GM12891 (cell line): ENCODE measurements at regions not wholly inside any gene's neighbourhood (a gene's known extent, or its start where the extent isn't known, plus 50 kb on each side); places are given as distances from the start of the nearest gene placed in this dataset.

Source experiments
- POLR2A ChIP-seq: IDR thresholded peaks from 2 replicates; pipeline ENCODE4 v1.6.1; 2011; ENCODE audit warnings: low read depth, low read length, control low read depth
- POLR2AphosphoS5 ChIP-seq: IDR thresholded peaks from 2 replicates; pipeline ENCODE4 v1.6.1; 2011; ENCODE audit warnings: low read depth, low read length, control low read depth

DNA sequence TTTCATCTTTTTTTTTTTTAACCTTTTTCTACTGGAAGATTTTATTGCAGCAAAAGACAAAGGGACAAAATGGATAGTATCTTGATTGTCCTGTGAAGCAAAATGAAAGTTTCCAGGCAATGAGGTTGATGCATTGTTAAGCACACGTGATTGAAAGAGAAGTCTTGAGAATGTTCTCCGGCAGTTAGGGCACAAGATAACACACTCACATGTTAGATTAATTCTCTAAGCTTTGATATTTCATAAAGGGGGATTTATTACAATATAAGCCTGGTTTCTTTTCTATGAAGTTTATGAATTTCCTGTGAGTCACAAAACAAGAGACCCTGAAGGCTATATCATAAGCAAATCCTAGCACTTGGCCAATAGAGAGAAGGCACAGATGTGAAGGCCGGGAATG, 93.4 kb upstream of the ARMC3 start:
- TF ChIP-seq POLR2A = no peak
- no peak for TF ChIP-seq POLR2AphosphoS5
